Endodermal cell (in vitro differentiated cells): ENCODE measurements at regions not wholly inside any gene's neighbourhood (a gene's known extent, or its start where the extent isn't known, plus 50 kb on each side); places are given as distances from the start of the nearest gene placed in this dataset.

Source experiments
- DNase-seq: peaks from one replicate; pipeline ENCODE4 v3.0.0-alpha.2; 2017
- H3K27ac ChIP-seq: 2 replicates; pipeline ENCODE4 v1.5.1; 2013; ENCODE audit warnings: mild to moderate bottlenecking, low read depth, low read length, moderate library complexity
- H3K27me3 ChIP-seq: 2 replicates; pipeline ENCODE4 v1.6.1; 2013; ENCODE audit warnings: mild to moderate bottlenecking, low read length, moderate library complexity; ENCODE audit not compliant: insufficient read depth, control insufficient read depth, poor library complexity, severe bottlenecking
- H3K36me3 ChIP-seq: 2 replicates; pipeline ENCODE4 v1.7.0; 2013; ENCODE audit warnings: mild to moderate bottlenecking, low read length, moderate library complexity; ENCODE audit not compliant: control insufficient read depth, insufficient read depth
- H3K4me1 ChIP-seq: one replicate; pipeline ENCODE4 v1.7.0; 2013; ENCODE audit warnings: low read length; ENCODE audit not compliant: control insufficient read depth, insufficient read depth
- H3K4me3 ChIP-seq: 2 replicates; pipeline ENCODE4 v1.5.1; 2013; ENCODE audit warnings: mild to moderate bottlenecking, low read length, moderate library complexity
- H3K9ac ChIP-seq: 2 replicates; pipeline ENCODE4 v1.6.1; 2013; ENCODE audit warnings: mild to moderate bottlenecking, low read length, moderate library complexity; ENCODE audit not compliant: poor library complexity, severe bottlenecking; ENCODE audit errors: extremely low read depth
- H3K9me3 ChIP-seq: 2 replicates; pipeline ENCODE4 v1.6.1; 2013; ENCODE audit warnings: mild to moderate bottlenecking, low read length, moderate library complexity; ENCODE audit not compliant: control insufficient read depth
- H3K27ac Mint-ChIP-seq: 2 replicates; pipeline ENCODE4 v1.8.0; 2020; ENCODE audit warnings: mixed read lengths
- H3K27me3 Mint-ChIP-seq: 2 replicates; pipeline ENCODE4 v1.8.0; 2021; ENCODE audit warnings: mild to moderate bottlenecking, mixed read lengths; ENCODE audit not compliant: insufficient read depth
- H3K36me3 Mint-ChIP-seq: 2 replicates; pipeline ENCODE4 v1.8.0; 2020; ENCODE audit warnings: low read depth, mixed read lengths
- H3K4me1 Mint-ChIP-seq: 2 replicates; pipeline ENCODE4 v1.8.0; 2020; ENCODE audit warnings: mixed read lengths
- H3K4me3 Mint-ChIP-seq: 2 replicates; pipeline ENCODE4 v1.8.0; 2020; ENCODE audit warnings: mild to moderate bottlenecking, moderate library complexity, mixed read lengths
- H3K9me3 Mint-ChIP-seq: 2 replicates; pipeline ENCODE4 v1.8.0; 2020; ENCODE audit warnings: mild to moderate bottlenecking, mixed read lengths
- CTCF ChIP-seq: fragments of 200-600 bp; sonication (generic); conservative IDR thresholded peaks from 2 replicates; pipeline ENCODE4 v1.5.0; 2021; ENCODE audit warnings: antibody characterized with exemption, mild to moderate bottlenecking
- WGBS, 2 experiments: methylation state at CpG; one replicate each; pipeline versions ENCODE4 v1.1.5 to v1.1.7; 2013; ENCODE audit warnings: missing lambda C conversion rate in 2 of 2, mixed read lengths in 1 of 2; ENCODE audit not compliant: insufficient coverage in 1 of 2, insufficient read length in 1 of 2; 5-methylcytosine and 5-hydroxymethylcytosine counted together

- no peak overlapping the region for H3K4me3 Mint-ChIP-seq
- no peak for TF ChIP-seq CTCF
- H3K36me3 Mint-ChIP-seq, result no peaks in the 10 kb centered on the region
- peaks cover 34% of the 10 kb centered on the region for H3K4me1 Mint-ChIP-seq
- Histone ChIP-seq H3K27me3 (no peaks in the 10 kb centered on the region), H3K27ac (no peak overlapping the region), H3K36me3 (no peaks in the 10 kb centered on the region), H3K4me1 (no peaks in the 10 kb centered on the region), H3K9me3 (no peaks in the 10 kb centered on the region), H3K4me3 (no peak overlapping the region), H3K9ac (no peak overlapping the region)
- no peak for DNase-seq
- WGBS, 2 experiments, result 94 to 100% methylated on average over 2 of the region's 2 CpGs
- H3K9me3 Mint-ChIP-seq, result no peaks in the 10 kb centered on the region
- peak overlapping the region; percentile 9 for H3K27ac Mint-ChIP-seq
- H3K27me3 Mint-ChIP-seq, result no peaks in the 10 kb centered on the region
These were observed 339.0 kb downstream of the GATA3 start for GRCh38 chr10:8393531-8393930.

- Mint-ChIP-seq H3K9me3 (no peaks in the 10 kb centered on the region), H3K4me1 (peaks cover 44% of the 10 kb centered on the region), H3K27me3 (peaks cover 3% of the 10 kb centered on the region), H3K36me3 (no peaks in the 10 kb centered on the region), H3K27ac (no peak overlapping the region), H3K4me3 (no peak overlapping the region)
- Histone ChIP-seq H3K4me3 (no peak overlapping the region), H3K27me3 (no peaks in the 10 kb centered on the region), H3K36me3 (no peaks in the 10 kb centered on the region), H3K9ac (no peak overlapping the region), H3K27ac (no peak overlapping the region), H3K4me1 (no peaks in the 10 kb centered on the region), H3K9me3 (no peaks in the 10 kb centered on the region)
- no peak for DNase-seq
- 90% methylated on average over 1 of the region's 1 CpG; no CpG with 5 or more reads in 1 of the 2 experiments for WGBS, 2 experiments
- no peak for TF ChIP-seq CTCF
These were observed 342.2 kb downstream of the GATA3 start for GRCh38 chr10:8396675-8397074.

- H3K4me1 ChIP-seq, result peaks cover 12% of the 10 kb centered on the region
- 83% methylated on average over 1 of the region's 1 CpG; no CpG with 5 or more reads in 1 of the 2 experiments for WGBS, 2 experiments
- H3K36me3 ChIP-seq, result no peaks in the 10 kb centered on the region
- peaks cover 3% of the 10 kb centered on the region for H3K27me3 Mint-ChIP-seq
- H3K27ac ChIP-seq, result no peak overlapping the region
- no peak for TF ChIP-seq CTCF
- H3K4me3 ChIP-seq, result no peak overlapping the region
- no peaks in the 10 kb centered on the region for H3K36me3 Mint-ChIP-seq
- no peaks in the 10 kb centered on the region for H3K9me3 Mint-ChIP-seq
- H3K27me3 ChIP-seq, result no peaks in the 10 kb centered on the region
- H3K4me1 Mint-ChIP-seq, result peaks cover 46% of the 10 kb centered on the region
- DNase-seq, result no peak
- no peaks in the 10 kb centered on the region for H3K9me3 ChIP-seq
- no peak overlapping the region for H3K4me3 Mint-ChIP-seq
- no peak overlapping the region for H3K9ac ChIP-seq
- H3K27ac Mint-ChIP-seq, result no peak overlapping the region
These were observed 344.3 kb downstream of the GATA3 start for GRCh38 chr10:8398771-8399170.
